ENCODE measurements at regions not wholly inside any gene's neighbourhood (a gene's known extent, or its start where the extent isn't known, plus 50 kb on each side); places are given as distances from the start of the nearest gene placed in this dataset.

GRCh38 chr15:99895956-99896311 lies 162.7 kb upstream of the LYSMD4 start:
- no TSS peak for BruUV-seq (replicated peaks)
- intact Hi-C loops (cut with micrococcal nuclease): no loop called here

More at GRCh38 chr15:99895956-99896311, 162.7 kb upstream of the LYSMD4 start:
- Histone ChIP-seq H3K4me3 (replicated peaks in 1 of 2; ENCODE audit: low read depth in 1 of 2, low read length in 2 of 2) (no peak overlapping the region), H3K4me1 (ENCODE audit: control insufficient read depth in 1 of 2, insufficient read depth in 2 of 2, low read length in 2 of 2) (no peaks in the 10 kb centered on the region), H3K9ac (ENCODE audit: low read length) (no peak overlapping the region), H3K27ac (ENCODE audit: low read depth, low read length) (no peak overlapping the region), H3K79me2 (ENCODE audit: insufficient read depth, low read length) (no peaks in the 10 kb centered on the region), H3K36me3 (ENCODE audit: control insufficient read depth in 1 of 2, insufficient read depth in 2 of 2, low read length in 2 of 2) (no peaks in the 10 kb centered on the region), H4K20me1 (ENCODE audit: insufficient read depth) (no peaks in the 10 kb centered on the region), H3K27me3 (ENCODE audit: insufficient read depth, low read length) (no peaks in the 10 kb centered on the region; the same call in none of the 2 replicates), H3K9me2 (ENCODE audit: insufficient read depth) (no peaks in the 10 kb centered on the region), H3K9me3 (ENCODE audit: control insufficient read depth in 1 of 2, insufficient read depth in 1 of 2, low read depth in 1 of 2, low read length in 2 of 2) (no peaks in the 10 kb centered on the region), H2AFZ (ENCODE audit: low read depth, low read length, poor library complexity, severe bottlenecking) (no peak overlapping the region), H3K4me2 (ENCODE audit: low read length) (no peak overlapping the region)
- no peak for DNase-seq (ENCODE audit: low read depth, low spot score)
- POLR2A ChIA-PET: no interaction called here
- no peak for ATAC-seq
- CTCF ChIA-PET: no interaction called here
- no peak for TF ChIP-seq ZFX (IDR thresholded peaks at IDR 0.05)
- no peak for TF ChIP-seq YY1 (IDR thresholded peaks at IDR 0.05; ENCODE audit: extremely low read depth, insufficient replicate concordance, low read depth, low read length)
- no peak for TF ChIP-seq EZH2 (IDR thresholded peaks at IDR 0.05)
- TF ChIP-seq CEBPB (IDR thresholded peaks at IDR 0.05; ENCODE audit: low read depth): no peak
- TF ChIP-seq RAD21 (IDR thresholded peaks at IDR 0.05; ENCODE audit: low read depth): no peak
- no peak for TF ChIP-seq CBX3 (IDR thresholded peaks at IDR 0.05; ENCODE audit: low read depth)
- no peak for TF ChIP-seq FOSL1 (IDR thresholded peaks at IDR 0.05; ENCODE audit: low read depth)
- no peak for TF ChIP-seq TCF7L2 (IDR thresholded peaks at IDR 0.05; ENCODE audit: borderline replicate concordance, extremely low read depth, insufficient read depth, insufficient read length)
- TF ChIP-seq JUND (IDR thresholded peaks at IDR 0.05): no peak
- TF ChIP-seq SRF (IDR thresholded peaks at IDR 0.05; ENCODE audit: low read depth): no peak
- TF ChIP-seq MAX (IDR thresholded peaks at IDR 0.05): no peak
- TF ChIP-seq, protein P1, sequence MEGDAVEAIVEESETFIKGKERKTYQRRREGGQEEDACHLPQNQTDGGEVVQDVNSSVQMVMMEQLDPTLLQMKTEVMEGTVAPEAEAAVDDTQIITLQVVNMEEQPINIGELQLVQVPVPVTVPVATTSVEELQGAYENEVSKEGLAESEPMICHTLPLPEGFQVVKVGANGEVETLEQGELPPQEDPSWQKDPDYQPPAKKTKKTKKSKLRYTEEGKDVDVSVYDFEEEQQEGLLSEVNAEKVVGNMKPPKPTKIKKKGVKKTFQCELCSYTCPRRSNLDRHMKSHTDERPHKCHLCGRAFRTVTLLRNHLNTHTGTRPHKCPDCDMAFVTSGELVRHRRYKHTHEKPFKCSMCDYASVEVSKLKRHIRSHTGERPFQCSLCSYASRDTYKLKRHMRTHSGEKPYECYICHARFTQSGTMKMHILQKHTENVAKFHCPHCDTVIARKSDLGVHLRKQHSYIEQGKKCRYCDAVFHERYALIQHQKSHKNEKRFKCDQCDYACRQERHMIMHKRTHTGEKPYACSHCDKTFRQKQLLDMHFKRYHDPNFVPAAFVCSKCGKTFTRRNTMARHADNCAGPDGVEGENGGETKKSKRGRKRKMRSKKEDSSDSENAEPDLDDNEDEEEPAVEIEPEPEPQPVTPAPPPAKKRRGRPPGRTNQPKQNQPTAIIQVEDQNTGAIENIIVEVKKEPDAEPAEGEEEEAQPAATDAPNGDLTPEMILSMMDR (IDR thresholded peaks at IDR 0.05 in 2 of 3, conservative IDR thresholded peaks at IDR 0.05 in 1 of 3; ENCODE audit: borderline replicate concordance in 1 of 3, insufficient read depth in 1 of 3, low read depth in 2 of 3, low read length in 2 of 3): no peak
- TF ChIP-seq ELF1 (IDR thresholded peaks at IDR 0.05; ENCODE audit: borderline replicate concordance, low read depth): no peak
- RAD21 ChIA-PET (ENCODE audit: low non-redundant PET in 1 of 2, low total read pairs in 2 of 2, uncharacterized antibody in 2 of 2, unreplicated experiment in 2 of 2): no interaction called here

Measured in HCT116 (cell line).